ENCODE measurements at regions not wholly inside any gene's neighbourhood (a gene's known extent, or its start where the extent isn't known, plus 50 kb on each side); places are given as distances from the start of the nearest gene placed in this dataset.

DNA sequence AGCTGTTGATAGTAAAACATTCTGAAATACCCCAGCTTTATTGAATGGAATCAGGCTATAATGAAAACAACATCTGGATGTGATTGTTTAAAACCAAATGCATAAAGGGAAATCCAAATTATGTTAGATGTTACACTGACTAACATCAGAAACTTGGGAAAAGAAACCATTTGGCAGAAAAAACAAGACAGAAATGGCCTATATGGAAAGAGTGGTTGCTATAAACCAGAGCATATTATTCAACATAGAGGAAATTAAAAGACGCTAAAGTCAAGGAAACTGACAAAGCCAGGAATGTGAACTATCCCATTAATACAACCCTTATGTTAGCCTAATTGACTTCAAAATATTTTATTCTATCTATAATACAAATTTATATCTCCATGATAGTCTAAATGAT is 53.0 kb upstream of the CABCOCO1 start:
- H2AFZ ChIP-seq (ENCODE audit: control insufficient read depth, low read length): no peak overlapping the region
- no peak overlapping the region for H3K4me2 ChIP-seq (ENCODE audit: control insufficient read depth, extremely low read depth, insufficient read depth, low read depth, low read length)
- no peaks in the 10 kb centered on the region for H3K36me3 ChIP-seq (ENCODE audit: control insufficient read depth in 2 of 2, extremely low read depth in 1 of 2, insufficient read depth in 2 of 2, low read length in 2 of 2)
- H3K27ac ChIP-seq (ENCODE audit: control insufficient read depth, insufficient read depth, low read length): no peak overlapping the region
- dilution Hi-C loops (cut with MboI; ENCODE audit: extremely low pct_ligation_motif_present, low sequenced_read_pairs): no loop called here
- H3K9me3 ChIP-seq (ENCODE audit: control insufficient read depth, low read depth, low read length): no peaks in the 10 kb centered on the region
- DNase-seq (ENCODE audit: low read depth, low spot score) (no peak), FAIRE-seq (no peak)
- H3K4me1 ChIP-seq (ENCODE audit: control insufficient read depth, extremely low read depth, insufficient read depth, low read length): no peaks in the 10 kb centered on the region
- H3K27me3 ChIP-seq (ENCODE audit: control insufficient read depth, extremely low read depth, insufficient read depth, low read length): no peaks in the 10 kb centered on the region
- no peaks in the 10 kb centered on the region for H4K20me1 ChIP-seq (ENCODE audit: control insufficient read depth, extremely low read depth, insufficient read depth, low read length)
- H3K9ac ChIP-seq (ENCODE audit: control insufficient read depth, extremely low read depth, insufficient read depth, low read length): no peak overlapping the region
- no peaks in the 10 kb centered on the region for H3K9me1 ChIP-seq (ENCODE audit: control insufficient read depth, extremely low read depth, insufficient read depth, low read length)
- TF ChIP-seq EZH2 (IDR thresholded peaks at IDR 0.05; ENCODE audit: low read length): no peak
- TF ChIP-seq, protein P1, sequence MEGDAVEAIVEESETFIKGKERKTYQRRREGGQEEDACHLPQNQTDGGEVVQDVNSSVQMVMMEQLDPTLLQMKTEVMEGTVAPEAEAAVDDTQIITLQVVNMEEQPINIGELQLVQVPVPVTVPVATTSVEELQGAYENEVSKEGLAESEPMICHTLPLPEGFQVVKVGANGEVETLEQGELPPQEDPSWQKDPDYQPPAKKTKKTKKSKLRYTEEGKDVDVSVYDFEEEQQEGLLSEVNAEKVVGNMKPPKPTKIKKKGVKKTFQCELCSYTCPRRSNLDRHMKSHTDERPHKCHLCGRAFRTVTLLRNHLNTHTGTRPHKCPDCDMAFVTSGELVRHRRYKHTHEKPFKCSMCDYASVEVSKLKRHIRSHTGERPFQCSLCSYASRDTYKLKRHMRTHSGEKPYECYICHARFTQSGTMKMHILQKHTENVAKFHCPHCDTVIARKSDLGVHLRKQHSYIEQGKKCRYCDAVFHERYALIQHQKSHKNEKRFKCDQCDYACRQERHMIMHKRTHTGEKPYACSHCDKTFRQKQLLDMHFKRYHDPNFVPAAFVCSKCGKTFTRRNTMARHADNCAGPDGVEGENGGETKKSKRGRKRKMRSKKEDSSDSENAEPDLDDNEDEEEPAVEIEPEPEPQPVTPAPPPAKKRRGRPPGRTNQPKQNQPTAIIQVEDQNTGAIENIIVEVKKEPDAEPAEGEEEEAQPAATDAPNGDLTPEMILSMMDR (optimal IDR thresholded peaks at IDR 0.05 in 1 of 3, IDR thresholded peaks at IDR 0.05 in 1 of 3, conservative IDR thresholded peaks at IDR 0.05 in 1 of 3; ENCODE audit: extremely low read depth in 1 of 3, insufficient read depth in 2 of 3, low read length in 3 of 3): no peak
- no peak overlapping the region for H3K4me3 ChIP-seq (ENCODE audit: control insufficient read depth in 2 of 3, extremely low read depth in 1 of 3, insufficient read depth in 2 of 3, low read depth in 1 of 3, low read length in 3 of 3)
- H3K79me2 ChIP-seq (ENCODE audit: control insufficient read depth, insufficient read depth, low read length): no peaks in the 10 kb centered on the region

DNA sequence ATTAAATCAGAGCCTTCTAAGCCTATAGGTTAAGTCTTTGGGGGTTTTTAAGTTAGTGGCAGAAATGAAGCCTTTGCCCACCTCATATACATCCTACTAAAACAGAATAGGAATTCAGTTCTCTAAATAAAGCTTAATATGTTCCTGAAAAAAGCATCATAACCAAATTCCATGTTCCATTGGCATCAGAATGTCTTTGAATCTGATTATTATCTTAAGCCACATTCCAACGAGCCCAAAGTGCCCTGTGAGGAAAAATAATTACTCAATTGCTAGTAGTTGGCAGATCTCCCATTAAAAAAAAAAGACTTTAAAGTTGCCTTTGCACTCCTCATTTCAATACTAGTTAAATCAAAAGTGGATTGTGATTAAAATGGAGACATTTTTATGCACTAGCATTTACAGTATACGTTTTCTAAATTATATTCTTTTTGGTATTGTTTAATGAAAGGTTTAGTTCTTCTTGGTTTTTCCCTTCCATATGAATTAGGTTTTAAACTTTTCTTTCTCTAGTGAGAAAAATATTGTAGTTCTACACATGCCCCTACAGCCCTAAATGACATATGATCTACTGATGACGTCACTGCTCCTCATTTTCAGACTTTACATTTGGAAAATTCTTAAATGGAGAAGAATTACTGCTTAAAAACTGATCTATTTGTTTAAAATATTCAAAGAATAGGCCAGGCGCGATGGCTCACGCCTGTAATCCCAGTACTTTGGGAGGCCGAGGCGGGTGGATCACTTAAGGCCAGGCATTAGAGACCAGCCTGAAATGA is 54.3 kb upstream of the CABCOCO1 start:
- Histone ChIP-seq H3K27me3 (ENCODE audit: control insufficient read depth, extremely low read depth, insufficient read depth, low read length) (no peaks in the 10 kb centered on the region), H3K9me1 (ENCODE audit: control insufficient read depth, extremely low read depth, insufficient read depth, low read length) (no peaks in the 10 kb centered on the region), H3K9me3 (ENCODE audit: control insufficient read depth, low read depth, low read length) (no peaks in the 10 kb centered on the region), H3K4me3 (ENCODE audit: control insufficient read depth in 2 of 3, extremely low read depth in 1 of 3, insufficient read depth in 2 of 3, low read depth in 1 of 3, low read length in 3 of 3) (no peak overlapping the region), H4K20me1 (ENCODE audit: control insufficient read depth, extremely low read depth, insufficient read depth, low read length) (no peaks in the 10 kb centered on the region), H3K36me3 (ENCODE audit: control insufficient read depth in 2 of 2, extremely low read depth in 1 of 2, insufficient read depth in 2 of 2, low read length in 2 of 2) (no peaks in the 10 kb centered on the region), H3K4me1 (ENCODE audit: control insufficient read depth, extremely low read depth, insufficient read depth, low read length) (no peaks in the 10 kb centered on the region), H3K9ac (ENCODE audit: control insufficient read depth, extremely low read depth, insufficient read depth, low read length) (no peak overlapping the region), H2AFZ (ENCODE audit: control insufficient read depth, low read length) (no peak overlapping the region), H3K79me2 (ENCODE audit: control insufficient read depth, insufficient read depth, low read length) (no peaks in the 10 kb centered on the region), H3K4me2 (ENCODE audit: control insufficient read depth, extremely low read depth, insufficient read depth, low read depth, low read length) (no peak overlapping the region), H3K27ac (ENCODE audit: control insufficient read depth, insufficient read depth, low read length) (no peak overlapping the region)
- dilution Hi-C loops (cut with MboI; ENCODE audit: extremely low pct_ligation_motif_present, low sequenced_read_pairs): no loop called here
- DNase-seq (ENCODE audit: low read depth, low spot score) (no peak), FAIRE-seq (no peak)
- no peak for TF ChIP-seq EZH2 (IDR thresholded peaks at IDR 0.05; ENCODE audit: low read length)
- TF ChIP-seq, protein P1 (optimal IDR thresholded peaks at IDR 0.05 in 1 of 3, IDR thresholded peaks at IDR 0.05 in 1 of 3, conservative IDR thresholded peaks at IDR 0.05 in 1 of 3; ENCODE audit: extremely low read depth in 1 of 3, insufficient read depth in 2 of 3, low read length in 3 of 3): no peak
